H1 (cell line): ENCODE measurements at regions not wholly inside any gene's neighbourhood (a gene's known extent, or its start where the extent isn't known, plus 50 kb on each side); places are given as distances from the start of the nearest gene placed in this dataset.

Experiments
- CTCF ChIA-PET: fragments of 300-600 bp; sonication (Branson Sonifier 250); formaldehyde crosslinking; loops from one replicate; lab custom pipeline; 2021; ENCODE audit not compliant: partially characterized antibody; lab: Charles Lee
- POLR2A ChIA-PET: fragments of 300-600 bp; sonication (Branson Sonifier 250); formaldehyde crosslinking; loops from one replicate; lab custom pipeline; 2021; ENCODE audit warnings: inconsistent platforms; ENCODE audit not compliant: partially characterized antibody; lab: Charles Lee
- DNase-seq, 2 experiments: peaks; one replicate each; pipeline versions ENCODE4 v3.0.0 to v3.0.0-alpha.2; 2010 to 2022; ENCODE audit warnings: low spot score in 2 of 2, low read depth in 1 of 2, mixed read lengths in 1 of 2
- FAIRE-seq: peaks from 2 replicates; lab custom pipeline; 2011; peaks lifted over from hg19 to GRCh38; lab: Jason Lieb, UNC
- H2AFZ ChIP-seq: 2 replicates; pipeline ENCODE4 v1.8.1; 2012; ENCODE audit warnings: low read length, inconsistent platforms
- H2AK5ac ChIP-seq: 2 replicates; pipeline ENCODE4 v1.6.1; 2013; ENCODE audit warnings: low read depth, low read length
- H2BK120ac ChIP-seq: replicated peaks from 2 replicates; pipeline ENCODE3; 2013; ENCODE audit warnings: low read depth, low read length, inconsistent platforms
- H2BK12ac ChIP-seq: 2 replicates; pipeline ENCODE4 v1.6.1; 2013; ENCODE audit warnings: low read depth, low read length
- H2BK15ac ChIP-seq: 2 replicates; pipeline ENCODE4 v1.6.1; 2013; ENCODE audit warnings: low read length
- H2BK20ac ChIP-seq: 2 replicates; pipeline ENCODE4 v1.6.1; 2013; ENCODE audit warnings: low read length
- H2BK5ac ChIP-seq: 2 replicates; pipeline ENCODE4 v1.6.1; 2013; ENCODE audit warnings: low read depth, low read length
- H3K14ac ChIP-seq: 2 replicates; pipeline ENCODE4 v1.6.1; 2013; ENCODE audit warnings: inconsistent platforms; ENCODE audit not compliant: insufficient read length
- H3K18ac ChIP-seq: 2 replicates; pipeline ENCODE4 v1.6.1; 2013; ENCODE audit warnings: low read length; ENCODE audit errors: extremely low read depth
- H3K23ac ChIP-seq: 2 replicates; pipeline ENCODE4 v1.6.1; 2013; ENCODE audit warnings: inconsistent platforms; ENCODE audit not compliant: insufficient read length
- H3K23me2 ChIP-seq: 2 replicates; pipeline ENCODE4 v1.6.1; 2013; ENCODE audit warnings: low read depth, low read length
- H3K27ac ChIP-seq: 2 replicates; pipeline ENCODE4 v1.6.1; 2011; ENCODE audit warnings: low read depth, low read length, inconsistent platforms
- H3K27me3 ChIP-seq, 4 experiments: replicated peaks in 1 of 4; 1 replicate in 1 of 4; 2 replicates in 3 of 4; pipeline versions ENCODE4 v1.6.1 to v1.8.1; 2011 to 2013; ENCODE audit warnings: low read length in 3 of 4, mild to moderate bottlenecking in 3 of 4, inconsistent platforms in 2 of 4, mixed read lengths in 2 of 4, moderate library complexity in 1 of 4; ENCODE audit not compliant: control insufficient read depth in 3 of 4, insufficient read depth in 3 of 4; ENCODE audit errors: extremely low read depth in 1 of 4
- H3K36me3 ChIP-seq, 4 experiments: 2 replicates each; pipeline versions ENCODE4 v1.6.1 to v1.8.1; 2011 to 2013; ENCODE audit warnings: mild to moderate bottlenecking in 4 of 4, low read length in 3 of 4, moderate library complexity in 2 of 4, control low read depth in 1 of 4, inconsistent platforms in 1 of 4; ENCODE audit not compliant: insufficient read depth in 4 of 4, control insufficient read depth in 2 of 4
- H3K4ac ChIP-seq: replicated peaks from 2 replicates; pipeline ENCODE3; 2013; ENCODE audit warnings: low read length, low read depth, mixed read lengths, inconsistent platforms; ENCODE audit not compliant: insufficient read length
- H3K4me1 ChIP-seq, 4 experiments: replicated peaks in 1 of 4; 1 replicate in 1 of 4; 2 replicates in 3 of 4; pipeline versions ENCODE4 v1.6.1 to v1.8.1; 2011 to 2013; ENCODE audit warnings: low read length in 3 of 4, inconsistent platforms in 2 of 4, mixed read lengths in 1 of 4; ENCODE audit not compliant: insufficient read depth in 4 of 4, control insufficient read depth in 3 of 4
- H3K4me2 ChIP-seq, 2 experiments: 2 replicates each; pipeline versions ENCODE4 v1.6.1 to v1.8.1; 2011 to 2013; ENCODE audit warnings: low read depth in 2 of 2, low read length in 2 of 2, control low read depth in 1 of 2, inconsistent platforms in 1 of 2, mild to moderate bottlenecking in 1 of 2; ENCODE audit not compliant: insufficient read depth in 1 of 2
- H3K4me3 ChIP-seq, 4 experiments: fragments of 200-600, 300-600 bp in 1 of 4; sonication (generic), shearing (Covaris generic), sonication (Bioruptor Twin) in 1 of 4; 2 replicates each; pipeline versions ENCODE4 v1.5.1 to v1.8.1; 2011 to 2016; ENCODE audit warnings: low read length in 4 of 4, low read depth in 3 of 4, control low read depth in 2 of 4, inconsistent platforms in 2 of 4, mild to moderate bottlenecking in 2 of 4, mixed read lengths in 1 of 4, moderate library complexity in 1 of 4; ENCODE audit not compliant: insufficient read depth in 2 of 4; ENCODE audit errors: extremely low read depth in 1 of 4
- H3K56ac ChIP-seq: replicated peaks from 2 replicates; pipeline ENCODE3; 2013; ENCODE audit warnings: low read depth, mild to moderate bottlenecking, mixed read lengths, low read length, inconsistent platforms; ENCODE audit not compliant: insufficient read length
- H3K79me1 ChIP-seq: 2 replicates; pipeline ENCODE4 v1.6.1; 2013; ENCODE audit warnings: low read depth, low read length, control low read depth
- H3K79me2 ChIP-seq, 2 experiments: 2 replicates each; pipeline versions ENCODE4 v1.6.1 to v1.8.1; 2012 to 2013; ENCODE audit warnings: low read length in 2 of 2, mild to moderate bottlenecking in 2 of 2, inconsistent platforms in 1 of 2; ENCODE audit not compliant: insufficient read depth in 2 of 2, control insufficient read depth in 1 of 2
- H3K9ac ChIP-seq, 4 experiments: replicated peaks in 1 of 4; 1 replicate in 1 of 4; 2 replicates in 3 of 4; pipeline versions ENCODE4 v1.6.1 to v1.8.1; 2011 to 2013; ENCODE audit warnings: low read depth in 3 of 4, low read length in 3 of 4, control low read depth in 2 of 4, mild to moderate bottlenecking in 2 of 4, moderate library complexity in 2 of 4, inconsistent platforms in 1 of 4; ENCODE audit errors: extremely low read depth in 1 of 4
- H3K9me3 ChIP-seq, 2 experiments: 2 replicates each; pipeline versions ENCODE4 v1.6.1 to v1.8.1; 2012 to 2013; ENCODE audit warnings: mild to moderate bottlenecking in 2 of 2, moderate library complexity in 2 of 2, control low read depth in 1 of 2, inconsistent platforms in 1 of 2, low read depth in 1 of 2, low read length in 1 of 2, mixed read lengths in 1 of 2; ENCODE audit not compliant: insufficient read depth in 2 of 2
- H4K20me1 ChIP-seq, 2 experiments: replicated peaks in 1 of 2; 2 replicates each; pipeline versions ENCODE3 to v1.8.1; 2011 to 2013; ENCODE audit warnings: inconsistent platforms in 2 of 2, low read length in 2 of 2, mild to moderate bottlenecking in 1 of 2; ENCODE audit not compliant: insufficient read depth in 2 of 2, control insufficient read depth in 1 of 2
- H4K5ac ChIP-seq: 2 replicates; pipeline ENCODE4 v1.6.1; 2013; ENCODE audit warnings: low read length, low read depth, mixed read lengths, inconsistent platforms; ENCODE audit not compliant: insufficient read length
- H4K8ac ChIP-seq: 2 replicates; pipeline ENCODE4 v1.8.0; 2013; ENCODE audit warnings: mild to moderate bottlenecking, moderate library complexity, low read length, inconsistent platforms; ENCODE audit not compliant: insufficient read depth; ENCODE audit errors: extremely low read depth
- H4K91ac ChIP-seq: replicated peaks from 2 replicates; pipeline ENCODE3; 2013; ENCODE audit warnings: low read length, mixed read lengths, inconsistent platforms; ENCODE audit not compliant: insufficient read length
- CEBPB ChIP-seq: IDR thresholded peaks from 2 replicates; pipeline ENCODE4 v1.6.1; 2012; ENCODE audit warnings: low read depth, low read length
- MAX ChIP-seq: IDR thresholded peaks from 2 replicates; pipeline ENCODE4 v1.6.1; 2012; ENCODE audit warnings: inconsistent platforms
- SP1 ChIP-seq: IDR thresholded peaks from 2 replicates; pipeline ENCODE4 v1.6.1; 2011; ENCODE audit warnings: low read depth, low read length
- WGBS, 2 experiments: shearing (Covaris generic) in 1 of 2; methylation state at CpG; one replicate each; pipeline versions ENCODE4 v1.1.6 to v1.1.7; 2013 to 2015; ENCODE audit warnings: low lambda C conversion rate in 2 of 2, mixed read lengths in 2 of 2, inconsistent platforms in 1 of 2, low coverage in 1 of 2, missing lambda C conversion rate in 1 of 2; ENCODE audit not compliant: insufficient replicate concordance in 2 of 2, insufficient coverage in 1 of 2, insufficient read length in 1 of 2; ENCODE audit errors: extremely low coverage in 1 of 2, missing lambda C conversion rate in 1 of 2; 5-methylcytosine and 5-hydroxymethylcytosine counted together

- FAIRE-seq (no peak), DNase-seq (no peak)
- H3K56ac ChIP-seq: no peak overlapping the region
- H3K79me2 ChIP-seq: no peaks in the 10 kb centered on the region
- no peak overlapping the region for H3K9ac ChIP-seq
- no peak overlapping the region for H2AK5ac ChIP-seq
- H2BK120ac ChIP-seq: no peak overlapping the region
- no peak overlapping the region for H3K27ac ChIP-seq
- H3K4me3 ChIP-seq: no peak overlapping the region
- no peak overlapping the region for H2BK12ac ChIP-seq
- H4K5ac ChIP-seq: no peak overlapping the region
- H3K18ac ChIP-seq: no peak overlapping the region
- H3K27me3 ChIP-seq: no peaks in the 10 kb centered on the region
- no peaks in the 10 kb centered on the region for H3K9me3 ChIP-seq
- H4K20me1 ChIP-seq: no peaks in the 10 kb centered on the region
- no CpG with 5 or more reads among the region's 1 CpG for WGBS, 2 experiments
- no peaks in the 10 kb centered on the region for H3K79me1 ChIP-seq
- no peak overlapping the region for H2AFZ ChIP-seq
- ChIA-PET POLR2A (no interaction called here), CTCF (interaction anchor here (1.4 kb wide), 1 partner anchor 13 kb away, joined by 3 read pairs; no protein-coding TSS in a partner anchor)
- H3K23me2 ChIP-seq: no peaks in the 10 kb centered on the region
- H3K36me3 ChIP-seq: no peaks in the 10 kb centered on the region
- H2BK20ac ChIP-seq: no peak overlapping the region
- no peak overlapping the region for H2BK5ac ChIP-seq
- no peak overlapping the region for H4K91ac ChIP-seq
- no peak overlapping the region for H2BK15ac ChIP-seq
- H3K4ac ChIP-seq: no peak overlapping the region
- H4K8ac ChIP-seq: no peak overlapping the region
- H3K23ac ChIP-seq: no peak overlapping the region
- H3K4me1 ChIP-seq: peaks cover 0 to 2% (median 0%) of the 10 kb centered on the region in 4 experiments; a peak in 1 of 7 replicates
- no peak overlapping the region for H3K14ac ChIP-seq
- no peak overlapping the region for H3K4me2 ChIP-seq
- no peak for TF ChIP-seq CEBPB
- no peak for TF ChIP-seq SP1
- no peak for TF ChIP-seq MAX
Observed at GRCh38 chrX:65588795-65589194, 54.2 kb upstream of the LAS1L start.
